Hematopoietic multipotent progenitor cell treated with erythropoietin and hydrocortisone succinate and interleukin-3 and kit ligand, for 8 days (in vitro differentiated cells): ENCODE measurements at regions not wholly inside any gene's neighbourhood (a gene's known extent, or its start where the extent isn't known, plus 50 kb on each side); places are given as distances from the start of the nearest gene placed in this dataset.

Experiments used
- DNase-seq: peaks from one replicate; pipeline ENCODE4 v3.0.0-alpha.2; 2015

DNA sequence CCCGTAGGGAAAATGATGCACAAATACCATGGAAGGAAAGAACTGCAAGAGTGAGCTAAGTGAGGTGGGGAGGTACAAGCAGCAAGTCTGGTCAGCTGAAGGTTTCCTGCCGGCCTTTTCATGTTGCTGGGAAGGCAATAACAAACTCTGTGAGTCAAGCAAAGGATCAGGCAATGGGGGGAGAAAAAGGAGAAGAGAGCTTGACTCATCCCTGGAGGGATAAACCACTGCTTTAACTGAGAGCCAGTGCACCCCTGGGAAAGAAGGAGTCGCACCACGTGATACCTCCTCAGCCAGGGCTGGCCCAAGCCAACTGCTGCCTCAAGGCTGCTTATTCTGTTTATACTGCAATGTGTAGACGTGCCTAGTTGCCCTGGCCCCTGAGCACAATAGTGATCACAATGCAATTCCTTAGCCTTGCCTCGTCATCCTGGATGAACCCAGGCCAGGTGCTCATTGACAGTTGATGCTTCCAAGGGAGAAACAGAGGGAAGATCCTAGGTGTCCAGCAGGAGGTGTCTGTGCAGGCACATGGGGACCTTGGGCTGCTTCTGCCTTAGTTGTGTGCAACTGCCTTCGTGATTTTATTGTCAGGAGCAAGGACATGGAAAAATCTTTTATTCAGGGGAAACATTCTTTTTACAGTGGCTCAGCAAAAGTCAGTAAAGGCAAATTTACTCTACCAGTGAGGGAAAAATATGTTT lies 203.0 kb upstream of the TUT7 start:
- DNase-seq: no peak

GRCh38 chr9:86555661-86556060 lies 201.5 kb upstream of the TUT7 start:
- no peak for DNase-seq

DNA sequence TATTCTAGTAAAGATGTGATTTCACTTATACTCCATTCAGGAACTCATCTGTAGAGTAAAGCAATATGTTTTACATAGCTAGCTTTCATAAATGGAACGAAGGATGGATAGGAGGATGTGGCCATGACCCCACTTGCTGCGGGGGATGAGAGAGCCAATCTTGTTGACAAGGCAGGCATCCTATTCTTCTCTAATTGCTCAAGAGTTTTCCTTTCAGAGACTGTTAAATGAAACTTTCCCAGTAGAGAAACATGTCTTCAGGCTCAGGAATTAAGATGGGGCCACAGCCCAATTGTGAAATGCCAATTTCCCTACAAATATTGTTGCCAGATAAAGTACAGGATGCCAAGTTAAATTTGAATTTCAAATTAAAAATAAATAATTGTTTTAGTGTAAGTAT lies 196.2 kb upstream of the TUT7 start:
- DNase-seq: no peak

GRCh38 chr9:86549920-86550319 lies 195.7 kb upstream of the TUT7 start:
- no peak for DNase-seq

DNA sequence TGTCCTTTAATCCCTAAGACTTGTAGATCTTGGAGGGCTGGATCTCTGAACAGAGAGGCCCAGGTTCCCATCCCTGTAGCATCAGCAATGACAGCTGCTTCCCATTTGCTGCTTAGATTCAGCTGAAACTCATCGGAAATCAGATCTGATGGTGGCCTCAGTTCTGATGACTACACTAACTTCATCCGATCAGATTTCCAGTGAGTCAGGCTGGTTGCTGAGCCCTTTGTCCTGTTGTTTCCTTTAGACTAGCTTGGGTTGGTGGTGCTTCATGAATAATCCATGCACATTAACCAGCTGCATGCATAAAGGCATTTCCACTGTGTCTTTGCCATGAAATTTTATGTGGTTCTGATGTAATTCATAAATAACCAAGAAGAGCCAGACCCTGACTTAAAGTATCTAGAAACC lies 195.2 kb upstream of the TUT7 start:
- DNase-seq: no peak

- no peak for DNase-seq
Measured at GRCh38 chr9:86548220-86548619, 194.0 kb upstream of the TUT7 start.

- no peak for DNase-seq
Measured at GRCh38 chr9:86547571-86547970, 193.4 kb upstream of the TUT7 start.

GRCh38 chr9:86546712-86547111 lies 192.5 kb upstream of the TUT7 start:
- DNase-seq: no peak

GRCh38 chr9:86545090-86545489 lies 190.9 kb upstream of the TUT7 start:
- no peak for DNase-seq

GRCh38 chr9:86541014-86541570 lies 186.9 kb upstream of the TUT7 start:
- no peak for DNase-seq

DNA sequence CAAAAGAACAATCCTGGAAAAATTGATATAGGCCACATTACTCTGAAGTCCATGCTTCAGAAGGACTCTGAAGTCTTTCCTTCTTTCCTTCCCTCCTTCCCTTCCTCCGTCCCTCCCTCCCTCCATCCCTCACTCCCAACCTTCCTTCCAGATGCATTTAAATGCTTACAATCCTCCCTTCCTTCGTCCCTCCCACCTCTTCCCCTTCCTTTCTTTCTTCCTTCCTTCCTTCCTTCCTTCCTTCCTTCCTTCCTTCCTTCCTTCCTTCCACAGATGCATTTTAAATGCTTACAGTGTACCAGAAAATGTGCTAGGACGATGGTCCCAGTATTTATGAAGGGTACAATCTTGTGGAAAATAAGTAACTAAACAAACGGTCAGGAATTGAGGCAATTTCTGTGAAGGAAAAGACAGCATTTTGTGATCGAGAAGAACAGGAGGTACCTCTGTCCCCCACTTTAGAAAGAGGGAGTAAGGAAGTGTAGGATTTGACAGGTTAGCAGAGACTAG lies 181.3 kb upstream of the TUT7 start:
- DNase-seq: no peak

GRCh38 chr9:86534572-86535258 lies 180.5 kb upstream of the TUT7 start:
- DNase-seq: no peak

- DNase-seq: no peak
Measured at GRCh38 chr9:86531971-86532640, 177.9 kb upstream of the TUT7 start.

- no peak for DNase-seq
Measured at GRCh38 chr9:86531273-86531970, 177.2 kb upstream of the TUT7 start.

DNA sequence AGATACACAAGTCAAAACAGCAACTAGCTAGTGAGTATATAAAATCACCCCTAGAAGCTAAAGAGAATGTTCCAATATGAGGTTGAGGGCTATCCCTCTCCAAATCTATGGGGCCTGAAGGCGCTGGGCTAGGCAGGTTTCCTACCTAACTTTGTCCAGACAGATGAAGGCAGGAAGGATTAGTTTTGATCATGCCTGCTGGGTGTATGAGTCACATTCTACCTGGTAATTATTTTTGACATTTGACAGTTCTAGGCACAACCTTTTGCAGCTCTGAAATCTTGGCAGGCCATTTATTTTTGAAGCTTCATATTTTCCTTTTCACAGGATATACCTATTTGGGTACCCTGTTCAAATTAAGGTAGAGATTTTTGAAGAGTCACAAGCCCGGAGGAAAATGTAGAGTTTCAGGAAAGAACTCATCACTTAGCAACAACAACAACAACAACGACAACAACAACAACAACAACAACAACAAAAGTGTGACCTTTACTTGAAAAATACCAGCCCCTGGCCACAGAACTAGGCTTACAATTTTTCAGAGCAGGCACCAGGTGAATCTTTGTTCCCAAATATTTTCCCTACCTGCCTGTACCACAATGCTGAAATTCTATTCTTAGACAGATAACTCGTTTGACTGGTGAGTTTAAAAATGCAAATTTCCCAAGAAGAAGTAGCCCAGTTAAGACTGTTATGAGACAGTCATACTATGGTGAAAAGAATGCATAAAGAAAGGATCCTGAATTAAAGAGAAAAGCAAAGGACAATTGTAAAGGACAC lies 175.5 kb upstream of the TUT7 start:
- no peak for DNase-seq

- no peak for DNase-seq
Measured at GRCh38 chr9:86526021-86526420, 171.8 kb upstream of the TUT7 start.

DNA sequence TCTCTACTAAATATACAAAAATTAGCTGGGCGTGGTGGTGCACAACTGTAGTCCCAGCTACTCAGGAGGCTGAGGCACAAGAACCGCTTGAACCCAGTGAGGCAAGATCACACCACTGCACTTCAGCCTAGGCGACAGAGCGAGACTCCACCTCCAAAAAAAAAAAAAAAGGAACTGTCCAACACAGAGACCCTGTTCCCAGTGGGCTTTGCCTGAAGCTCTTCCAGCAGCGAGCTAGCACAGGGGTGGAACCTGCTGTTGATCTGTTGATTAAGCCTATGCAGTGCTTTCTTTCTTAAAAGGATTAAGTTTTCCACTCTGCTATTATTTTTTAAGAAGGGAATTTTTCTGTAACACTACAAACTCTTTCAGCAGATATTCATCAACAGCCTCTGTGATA lies 171.0 kb upstream of the TUT7 start:
- DNase-seq: no peak

DNA sequence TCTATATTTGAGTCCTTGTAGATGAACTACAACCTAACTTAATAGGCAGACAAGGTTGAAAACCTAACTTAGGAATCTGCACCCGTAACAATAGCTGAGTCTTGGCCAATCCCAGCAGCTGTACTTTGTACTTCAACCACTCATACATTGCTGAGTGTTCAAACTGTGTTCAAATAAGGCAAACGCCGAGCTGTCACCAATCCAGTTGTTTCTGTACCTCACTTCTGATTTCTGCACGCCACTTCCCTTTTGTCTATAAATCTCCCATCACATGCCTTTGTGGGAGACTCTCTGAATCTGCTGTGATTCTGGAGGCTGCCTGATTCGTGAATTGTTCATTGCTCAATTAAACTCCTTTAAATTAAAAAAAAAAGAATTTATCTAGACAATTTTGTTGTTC lies 167.8 kb upstream of the TUT7 start:
- no peak for DNase-seq

- no peak for DNase-seq
Measured at GRCh38 chr9:86521322-86521721, 167.1 kb upstream of the TUT7 start.

- DNase-seq: no peak
Measured at GRCh38 chr9:86519066-86519615, 164.9 kb upstream of the TUT7 start.

- DNase-seq: no peak
Measured at GRCh38 chr9:86517475-86517874, 163.3 kb upstream of the TUT7 start.

DNA sequence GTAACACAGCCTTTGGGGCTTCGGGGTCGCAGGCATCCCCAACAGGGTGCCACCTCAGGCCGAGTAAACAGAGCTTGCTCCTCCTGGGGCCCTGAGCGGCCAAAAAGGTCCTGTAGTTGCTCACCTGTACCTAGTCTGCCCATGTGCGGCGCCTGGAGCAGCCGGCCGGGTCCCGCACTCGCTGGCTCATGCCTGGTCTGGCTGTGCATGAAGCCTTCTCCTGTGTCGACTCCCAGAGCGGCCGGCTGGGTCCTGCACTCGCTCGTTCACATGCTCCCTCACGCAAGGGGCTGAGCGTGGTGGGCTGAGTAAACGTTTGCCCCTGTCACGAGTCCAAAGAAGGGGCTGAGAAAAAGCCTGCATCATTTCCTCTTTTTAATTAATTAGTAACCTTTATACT lies 162.4 kb upstream of the TUT7 start:
- no peak for DNase-seq
